ENCODE measurements at regions not wholly inside any gene's neighbourhood (a gene's known extent, or its start where the extent isn't known, plus 50 kb on each side); places are given as distances from the start of the nearest gene placed in this dataset.

DNA sequence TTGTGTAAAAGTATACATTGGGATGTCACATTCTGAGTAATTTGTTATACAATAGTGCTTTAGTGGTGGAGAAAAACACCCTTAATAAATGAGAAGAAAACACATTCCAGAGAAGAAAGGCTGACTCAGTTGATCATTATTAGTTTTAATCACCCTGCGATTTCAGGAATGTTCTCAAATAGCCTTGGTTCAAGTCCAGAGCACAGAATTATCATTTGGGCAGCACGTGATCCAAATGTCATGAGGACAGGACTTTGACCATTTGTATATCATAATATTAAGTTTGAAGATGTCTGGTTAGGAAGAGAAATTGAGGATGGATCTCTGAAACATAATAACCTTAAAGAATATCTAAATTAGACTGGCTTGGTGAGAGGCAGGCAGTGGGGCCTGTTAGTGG is 1434.3 kb upstream of the TENM3 start:
- H3K36me3 ChIP-seq (ENCODE audit: insufficient read depth, low read length, poor library complexity, severe bottlenecking) = no peaks in the 10 kb centered on the region
- ChIA-PET CTCF (no interaction called here), POLR2A (ENCODE audit: low non-redundant PET) (no interaction called here)
- no peaks in the 10 kb centered on the region for H3K27me3 ChIP-seq (replicated peaks; ENCODE audit: insufficient read depth, low read depth, low read length, poor library complexity)
- no peaks in the 10 kb centered on the region for H3K4me1 ChIP-seq (ENCODE audit: insufficient read depth, low read length, poor library complexity, severe bottlenecking)
- no peak for TF ChIP-seq EZH2 (IDR thresholded peaks at IDR 0.05; ENCODE audit: borderline replicate concordance, low read depth, low read length, poor library complexity, severe bottlenecking)
- TF ChIP-seq, protein P1, sequence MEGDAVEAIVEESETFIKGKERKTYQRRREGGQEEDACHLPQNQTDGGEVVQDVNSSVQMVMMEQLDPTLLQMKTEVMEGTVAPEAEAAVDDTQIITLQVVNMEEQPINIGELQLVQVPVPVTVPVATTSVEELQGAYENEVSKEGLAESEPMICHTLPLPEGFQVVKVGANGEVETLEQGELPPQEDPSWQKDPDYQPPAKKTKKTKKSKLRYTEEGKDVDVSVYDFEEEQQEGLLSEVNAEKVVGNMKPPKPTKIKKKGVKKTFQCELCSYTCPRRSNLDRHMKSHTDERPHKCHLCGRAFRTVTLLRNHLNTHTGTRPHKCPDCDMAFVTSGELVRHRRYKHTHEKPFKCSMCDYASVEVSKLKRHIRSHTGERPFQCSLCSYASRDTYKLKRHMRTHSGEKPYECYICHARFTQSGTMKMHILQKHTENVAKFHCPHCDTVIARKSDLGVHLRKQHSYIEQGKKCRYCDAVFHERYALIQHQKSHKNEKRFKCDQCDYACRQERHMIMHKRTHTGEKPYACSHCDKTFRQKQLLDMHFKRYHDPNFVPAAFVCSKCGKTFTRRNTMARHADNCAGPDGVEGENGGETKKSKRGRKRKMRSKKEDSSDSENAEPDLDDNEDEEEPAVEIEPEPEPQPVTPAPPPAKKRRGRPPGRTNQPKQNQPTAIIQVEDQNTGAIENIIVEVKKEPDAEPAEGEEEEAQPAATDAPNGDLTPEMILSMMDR (conservative IDR thresholded peaks at IDR 0.05; ENCODE audit: low read depth, low read length) = no peak
- intact Hi-C loops (cut with micrococcal nuclease; ENCODE audit: unreplicated experiment) = no loop called here
- H3K27ac ChIP-seq (ENCODE audit: low read depth, low read length, poor library complexity, severe bottlenecking) = no peak overlapping the region
- no TSS peak for BruUV-seq (replicated peaks)
- no peak overlapping the region for H3K4me3 ChIP-seq (ENCODE audit: low read depth, low read length, poor library complexity, severe bottlenecking)
- H3K9me3 ChIP-seq (ENCODE audit: low read depth, low read length, poor library complexity, severe bottlenecking) = no peaks in the 10 kb centered on the region
- no peak for DNase-seq (ENCODE audit: low spot score)

DNA sequence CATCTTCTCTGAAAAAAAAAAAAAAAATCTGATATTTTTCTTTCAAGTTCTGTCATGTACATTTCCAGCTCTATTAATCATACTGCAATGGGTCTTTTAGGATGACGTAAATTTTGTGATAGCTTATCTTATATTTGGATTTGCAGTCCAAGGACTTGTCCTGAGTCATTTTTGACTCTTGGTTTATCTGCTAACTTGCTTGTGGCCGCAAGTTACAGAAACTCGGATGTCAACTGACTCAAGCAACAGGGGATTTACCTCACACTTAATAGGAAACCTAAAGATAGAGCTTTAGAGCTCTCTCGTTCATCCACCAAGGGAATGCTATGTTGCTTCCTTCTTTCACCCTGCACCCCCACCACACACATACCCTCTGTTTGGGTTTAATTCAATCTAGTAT is 1433.8 kb upstream of the TENM3 start:
- no peaks in the 10 kb centered on the region for H3K27me3 ChIP-seq (replicated peaks; ENCODE audit: insufficient read depth, low read depth, low read length, poor library complexity)
- intact Hi-C loops (cut with micrococcal nuclease; ENCODE audit: unreplicated experiment) = no loop called here
- TF ChIP-seq, protein P1 (conservative IDR thresholded peaks at IDR 0.05; ENCODE audit: low read depth, low read length) = no peak
- TF ChIP-seq EZH2 (IDR thresholded peaks at IDR 0.05; ENCODE audit: borderline replicate concordance, low read depth, low read length, poor library complexity, severe bottlenecking) = no peak
- POLR2A ChIA-PET (ENCODE audit: low non-redundant PET) = no interaction called here
- no peaks in the 10 kb centered on the region for H3K4me1 ChIP-seq (ENCODE audit: insufficient read depth, low read length, poor library complexity, severe bottlenecking)
- no peak overlapping the region for H3K27ac ChIP-seq (ENCODE audit: low read depth, low read length, poor library complexity, severe bottlenecking)
- CTCF ChIA-PET = no interaction called here
- no peaks in the 10 kb centered on the region for H3K36me3 ChIP-seq (ENCODE audit: insufficient read depth, low read length, poor library complexity, severe bottlenecking)
- no peak overlapping the region for H3K4me3 ChIP-seq (ENCODE audit: low read depth, low read length, poor library complexity, severe bottlenecking)
- H3K9me3 ChIP-seq (ENCODE audit: low read depth, low read length, poor library complexity, severe bottlenecking) = no peaks in the 10 kb centered on the region
- BruUV-seq (replicated peaks) = no TSS peak
- no peak for DNase-seq (ENCODE audit: low spot score)

DNA sequence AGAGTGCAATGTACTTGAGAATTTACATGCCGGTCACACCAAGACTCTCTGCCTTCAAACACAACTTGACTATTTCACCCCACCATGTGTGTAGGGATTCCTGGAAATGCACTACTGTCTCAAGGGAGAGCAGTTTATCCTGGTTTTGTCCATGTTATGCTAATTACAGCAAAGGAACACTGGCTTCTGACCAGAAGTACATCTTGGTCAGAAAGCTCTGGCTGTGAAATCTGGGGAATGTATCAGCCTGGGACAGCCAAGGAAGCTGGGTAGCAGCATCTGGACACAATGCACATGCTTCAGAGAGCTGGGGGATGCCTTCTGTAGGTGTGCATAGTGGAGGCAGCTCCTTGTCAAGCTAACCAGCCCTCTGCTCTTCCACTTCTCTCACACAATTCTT is 1432.6 kb upstream of the TENM3 start:
- Histone ChIP-seq H3K9me3 (ENCODE audit: low read depth, low read length, poor library complexity, severe bottlenecking) (no peaks in the 10 kb centered on the region), H3K4me3 (ENCODE audit: low read depth, low read length, poor library complexity, severe bottlenecking) (no peak overlapping the region), H3K4me1 (ENCODE audit: insufficient read depth, low read length, poor library complexity, severe bottlenecking) (no peaks in the 10 kb centered on the region), H3K27me3 (replicated peaks; ENCODE audit: insufficient read depth, low read depth, low read length, poor library complexity) (no peaks in the 10 kb centered on the region), H3K36me3 (ENCODE audit: insufficient read depth, low read length, poor library complexity, severe bottlenecking) (no peaks in the 10 kb centered on the region), H3K27ac (ENCODE audit: low read depth, low read length, poor library complexity, severe bottlenecking) (no peak overlapping the region)
- intact Hi-C loops (cut with micrococcal nuclease; ENCODE audit: unreplicated experiment) = no loop called here
- POLR2A ChIA-PET (ENCODE audit: low non-redundant PET) = interaction anchor here (0.6 kb wide), 1 partner anchor 1057 kb away, joined by 4 read pairs; no protein-coding TSS in a partner anchor
- CTCF ChIA-PET = no interaction called here
- BruUV-seq (replicated peaks) = no TSS peak
- no peak for DNase-seq (ENCODE audit: low spot score)
- no peak for TF ChIP-seq EZH2 (IDR thresholded peaks at IDR 0.05; ENCODE audit: borderline replicate concordance, low read depth, low read length, poor library complexity, severe bottlenecking)
- TF ChIP-seq, protein P1 (conservative IDR thresholded peaks at IDR 0.05; ENCODE audit: low read depth, low read length) = no peak
